CD4-positive, alpha-beta T cell treated with Interleukin-1 beta for 1 hour (primary cell): ENCODE measurements at regions not wholly inside any gene's neighbourhood (a gene's known extent, or its start where the extent isn't known, plus 50 kb on each side); places are given as distances from the start of the nearest gene placed in this dataset.

Experiments used
- DNase-seq, 2 donors: peaks; one replicate each; pipeline ENCODE4 v3.0.0-alpha.2; 2020 to 2022

DNA sequence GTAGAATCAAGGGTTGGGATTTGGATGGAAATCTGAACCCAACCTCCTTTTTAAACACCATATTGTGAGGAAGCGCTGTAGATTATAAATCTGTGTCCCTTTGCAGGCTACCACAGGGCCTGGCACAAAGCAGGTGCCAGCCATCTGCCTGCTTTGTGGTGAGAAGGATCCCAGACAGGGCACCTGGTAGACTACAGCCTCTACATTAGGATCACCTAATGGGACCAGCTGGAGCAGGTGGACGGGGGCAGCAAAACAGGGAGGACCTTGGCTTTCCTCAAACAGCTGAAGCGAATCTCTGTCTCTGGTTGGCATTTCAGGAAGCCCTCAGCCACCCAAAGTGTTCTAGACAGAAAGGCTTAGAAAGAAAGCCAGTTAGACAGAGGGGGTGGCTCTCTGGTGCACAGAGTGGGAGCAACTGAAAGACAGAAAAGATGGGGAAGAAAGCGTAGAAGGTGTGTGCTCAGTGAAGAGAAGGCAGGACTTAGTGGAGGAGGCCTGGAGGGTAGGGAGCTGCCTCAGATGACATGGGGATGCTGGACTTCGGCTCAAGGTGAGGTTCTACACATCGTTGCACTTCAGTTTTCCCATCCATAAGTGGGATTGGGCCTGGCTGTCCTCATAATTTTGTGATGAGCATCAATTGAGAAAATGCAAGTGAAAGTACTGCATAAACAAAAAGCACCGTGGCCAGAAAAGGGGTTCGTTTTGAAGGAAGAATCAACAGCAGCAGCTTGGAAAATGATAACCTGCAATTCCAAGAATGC is 350.8 kb downstream of the CYRIA start:
- DNase-seq: no peak

- DNase-seq: no peak
These were observed 351.6 kb downstream of the CYRIA start for GRCh38 chr2:16314001-16314400.

DNA sequence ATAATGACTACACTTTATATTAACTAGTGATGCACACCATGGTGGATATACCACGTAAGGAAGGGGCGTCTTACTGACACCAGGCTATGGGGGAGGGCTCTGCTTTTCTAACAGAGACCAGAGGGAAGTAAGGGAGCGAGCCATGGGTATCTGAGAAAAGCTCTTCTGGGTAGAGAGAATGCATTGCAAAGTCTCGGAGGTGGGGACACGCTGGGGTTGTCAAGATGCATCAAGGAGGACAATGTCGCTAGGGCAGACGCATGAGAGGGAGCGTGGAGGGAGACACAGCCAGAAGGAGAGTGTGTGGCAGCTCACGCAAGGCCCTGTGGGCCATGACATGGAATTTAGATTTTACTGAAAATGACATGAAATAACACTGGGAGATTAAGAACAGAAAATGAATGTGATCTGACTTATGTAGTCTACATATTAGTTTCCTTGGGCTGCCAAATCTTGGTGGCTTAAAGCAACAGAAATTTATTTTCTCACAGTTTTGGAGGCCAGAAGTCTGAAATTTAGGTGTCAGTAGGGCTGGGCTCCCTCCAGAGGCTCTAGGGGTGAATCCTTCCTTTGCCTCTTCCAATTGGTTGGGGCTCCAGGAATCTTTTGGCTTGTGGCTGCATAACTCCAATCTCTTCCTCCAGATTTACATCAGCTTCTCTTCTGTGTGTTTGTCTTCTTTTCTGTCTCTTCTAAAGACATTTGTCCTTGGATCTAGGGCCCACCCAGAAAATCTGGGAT is 352.2 kb downstream of the CYRIA start:
- no peak for DNase-seq

DNA sequence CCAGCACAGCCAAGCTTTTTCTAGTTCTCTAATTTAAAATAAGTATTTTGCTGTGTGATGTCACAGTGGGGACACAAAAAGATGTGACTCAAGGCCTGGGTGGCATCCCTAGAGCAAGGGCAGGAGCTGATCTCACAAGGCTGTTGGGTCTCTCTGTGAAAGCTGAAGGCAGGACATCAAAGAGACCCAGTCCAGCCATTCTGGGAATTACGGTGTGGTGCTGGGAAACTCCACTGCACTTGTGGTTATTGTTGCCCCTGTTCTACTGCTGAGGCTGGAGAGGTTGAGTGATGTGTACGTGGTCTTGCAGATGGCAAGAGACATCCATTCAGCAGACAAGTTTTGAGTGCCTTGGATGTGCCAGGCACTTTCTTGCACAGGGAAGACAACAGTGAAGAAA is 352.9 kb downstream of the CYRIA start:
- no peak for DNase-seq

- DNase-seq: no peak
These were observed 353.9 kb downstream of the CYRIA start for GRCh38 chr2:16311521-16312440.

DNA sequence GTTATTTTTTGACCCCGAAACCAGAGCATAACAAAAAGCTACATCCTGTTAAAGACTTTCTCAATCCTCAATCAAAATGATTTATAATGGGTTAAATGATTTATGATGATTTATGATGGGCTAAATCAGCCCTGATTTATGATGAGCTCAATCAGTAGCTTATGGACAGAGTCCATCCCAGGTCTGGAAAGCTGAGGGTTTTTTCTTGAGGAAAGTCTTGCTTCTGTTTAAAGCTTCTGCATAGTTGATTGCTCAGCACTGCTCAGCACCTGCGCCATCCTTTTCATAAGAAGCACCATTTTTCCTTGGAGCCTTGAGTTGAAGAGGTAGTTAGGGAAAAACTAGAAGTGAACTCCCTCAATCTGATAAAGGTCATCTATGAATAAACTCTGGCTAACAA is 356.8 kb downstream of the CYRIA start:
- no peak for DNase-seq

GRCh38 chr2:16304876-16305590 is 360.6 kb downstream of the CYRIA start:
- no peak for DNase-seq

DNA sequence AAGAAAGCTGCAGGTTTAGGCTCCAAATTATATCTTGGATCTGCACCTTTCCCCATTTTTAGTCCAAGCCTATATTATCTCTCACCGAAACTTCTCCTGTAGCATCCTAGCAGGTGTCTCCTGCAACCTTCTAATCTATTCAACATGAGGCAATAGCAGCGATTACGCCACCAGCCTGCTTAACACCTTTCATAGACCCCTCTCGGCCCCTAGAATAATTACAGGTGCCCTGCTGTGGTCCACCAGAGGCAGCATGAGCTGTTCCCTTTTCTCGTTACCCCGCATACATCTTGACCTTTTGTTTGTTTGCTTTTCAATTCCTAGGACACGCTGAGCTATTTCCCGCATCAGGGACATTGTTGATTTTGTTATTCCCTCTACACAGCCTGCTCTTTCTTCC is 361.9 kb downstream of the CYRIA start:
- no peak for DNase-seq

DNA sequence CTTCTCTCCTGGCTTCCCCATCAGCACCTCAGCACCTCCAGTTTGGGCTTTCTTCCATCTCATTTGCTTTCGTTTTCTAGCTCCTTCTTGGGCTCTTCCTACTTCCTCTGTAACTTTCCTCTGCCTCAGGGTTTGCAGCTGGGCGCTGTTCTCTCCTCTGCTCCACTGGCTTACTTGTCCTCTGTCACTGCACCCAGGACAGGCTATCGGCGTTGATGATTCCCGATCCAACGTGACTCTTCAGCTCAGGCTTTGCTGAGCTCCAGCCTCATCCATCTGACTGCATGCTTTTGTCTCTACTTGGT is 362.4 kb downstream of the CYRIA start:
- DNase-seq: no peak

DNA sequence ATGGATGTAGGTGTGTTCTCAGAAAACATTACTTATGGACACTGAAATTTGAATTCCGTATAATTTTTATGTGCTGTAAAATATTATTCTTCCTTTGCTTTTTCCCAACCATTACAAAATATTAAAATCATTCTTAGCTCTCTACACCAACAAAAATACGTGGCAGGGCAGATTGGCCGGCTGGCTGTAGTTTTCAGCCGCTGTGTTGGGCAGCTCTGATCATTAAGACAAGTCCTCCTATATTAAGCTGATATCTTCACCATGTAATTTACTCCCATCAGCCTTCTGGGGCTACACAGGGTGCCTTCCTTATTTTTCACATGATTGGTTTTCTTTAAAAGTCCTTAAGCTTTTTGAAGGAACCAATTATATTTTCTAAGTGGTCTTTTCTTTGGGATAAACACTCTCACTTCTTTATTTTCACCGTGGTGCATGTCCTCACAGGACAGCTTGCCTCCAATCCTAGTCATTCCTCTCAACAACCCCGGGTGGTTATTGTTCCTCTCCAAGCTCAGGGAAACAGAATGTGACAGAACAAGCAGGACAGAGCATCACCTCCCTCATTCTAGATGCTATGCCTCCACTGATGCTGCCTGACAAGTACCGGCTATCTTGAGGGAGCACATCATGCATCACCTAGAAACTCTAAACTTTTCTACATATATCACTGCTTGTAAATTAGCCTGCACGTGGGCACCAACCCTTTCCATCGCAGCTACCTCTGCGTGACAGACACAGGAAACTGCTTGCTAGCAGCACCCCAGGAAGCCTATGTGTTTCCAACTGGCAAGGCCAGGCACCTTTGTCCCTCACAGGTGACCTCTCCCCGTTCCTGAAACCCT is 362.3 kb downstream of the MYCN start:
- DNase-seq: no peak

- no peak for DNase-seq
These were observed 361.6 kb downstream of the MYCN start for GRCh38 chr2:16301961-16302360.

GRCh38 chr2:16298866-16299265 is 358.5 kb downstream of the MYCN start:
- no peak for DNase-seq

GRCh38 chr2:16296331-16297250 is 356.2 kb downstream of the MYCN start:
- no peak for DNase-seq

- DNase-seq: no peak
These were observed 355.6 kb downstream of the MYCN start for GRCh38 chr2:16296038-16296290.

DNA sequence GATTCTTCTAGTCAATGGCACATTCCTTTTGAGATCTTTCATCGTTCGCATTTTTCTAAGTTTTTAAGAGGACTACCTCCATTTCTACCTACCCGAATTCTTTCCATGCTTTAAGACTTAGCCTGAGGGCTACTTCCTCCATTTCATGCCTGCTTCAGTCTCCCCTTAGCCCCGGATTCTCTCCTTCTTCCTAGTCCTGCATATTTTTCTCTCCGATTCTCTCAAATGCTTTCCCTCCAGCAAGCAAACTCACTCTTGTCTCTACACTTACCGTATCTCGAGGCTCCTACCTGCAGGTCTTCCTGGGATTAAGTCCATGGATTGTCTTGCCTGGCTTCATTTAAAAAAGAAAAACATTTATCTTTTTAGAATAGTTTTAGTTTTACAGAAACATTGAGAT is 354.4 kb downstream of the MYCN start:
- DNase-seq: no peak

DNA sequence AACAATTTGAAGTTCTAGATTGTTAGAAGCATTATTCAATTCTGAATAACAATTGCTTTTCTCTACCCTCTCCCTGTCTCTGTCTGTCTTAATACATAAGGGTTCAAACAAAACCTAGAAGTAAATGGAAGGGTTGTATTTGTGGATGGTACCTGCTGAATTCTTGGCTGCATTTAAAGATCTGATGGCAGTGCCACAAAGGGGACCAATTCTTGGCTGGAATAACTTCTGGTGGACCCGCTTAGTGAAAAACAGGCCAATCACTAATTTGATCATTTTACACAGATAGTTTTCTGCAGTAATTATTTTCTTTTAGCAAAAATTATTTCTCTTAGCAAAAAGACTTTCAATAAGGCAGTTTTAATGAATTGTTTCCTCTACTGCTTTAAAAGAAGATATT is 353.5 kb downstream of the MYCN start:
- no peak for DNase-seq

GRCh38 chr2:16293398-16293797 is 353.0 kb downstream of the MYCN start:
- no peak for DNase-seq

DNA sequence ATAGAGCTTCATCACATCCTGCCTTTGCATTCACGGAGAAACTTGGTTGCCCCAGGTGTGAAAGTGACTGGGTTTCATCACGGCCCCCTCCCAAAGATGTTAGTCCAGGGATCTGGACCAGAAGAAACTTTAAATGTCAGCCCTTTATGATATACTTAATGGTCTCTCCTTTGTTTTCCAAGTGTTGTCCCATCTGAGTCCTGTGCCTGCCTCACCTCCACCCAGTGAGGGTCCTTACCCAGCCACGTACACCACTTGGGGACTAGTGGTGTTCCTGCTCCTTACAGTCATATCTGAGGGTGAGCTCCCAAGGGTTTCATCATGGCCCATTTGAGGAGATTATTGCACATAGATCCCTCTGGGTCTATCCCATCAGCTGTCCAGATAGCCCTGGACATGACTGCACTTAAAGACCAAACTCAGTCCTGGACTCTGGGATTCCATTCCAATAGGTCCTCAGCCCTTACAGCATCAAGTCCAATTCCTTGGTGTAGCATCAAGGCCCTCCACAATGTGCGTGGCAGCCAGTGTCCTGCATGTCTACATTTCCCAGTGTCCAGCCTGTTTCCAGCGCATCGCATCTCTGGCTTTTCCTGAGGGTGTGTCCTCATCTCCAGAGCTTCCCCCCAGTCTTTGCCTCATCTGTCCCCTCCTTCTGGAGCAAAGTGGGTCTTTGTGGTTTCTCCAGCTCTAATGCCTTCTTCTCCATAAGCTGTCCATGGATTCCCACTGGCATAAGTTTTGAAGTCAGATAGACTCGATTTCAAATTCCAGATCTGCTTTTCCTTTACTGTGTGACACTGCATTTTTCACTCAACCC is 351.6 kb downstream of the MYCN start:
- no peak for DNase-seq

DNA sequence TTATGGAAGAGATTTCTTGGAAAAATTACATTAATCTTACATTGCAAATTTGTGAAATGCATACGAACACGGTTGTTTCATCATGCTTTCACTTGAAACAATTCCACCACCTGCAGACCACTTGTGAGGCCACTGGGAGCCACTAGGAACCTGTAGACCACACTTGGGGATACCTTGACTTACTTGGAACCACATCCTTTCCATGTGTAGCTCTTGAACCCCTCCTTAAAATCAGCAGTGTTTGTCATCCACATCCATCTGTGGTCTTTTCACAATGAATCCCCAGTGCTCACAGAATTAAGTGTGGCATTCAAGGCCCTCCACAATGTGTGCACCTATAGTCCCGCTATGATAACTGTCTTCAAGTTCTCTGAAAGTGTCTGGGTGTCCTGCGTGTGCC is 350.9 kb downstream of the MYCN start:
- no peak for DNase-seq

DNA sequence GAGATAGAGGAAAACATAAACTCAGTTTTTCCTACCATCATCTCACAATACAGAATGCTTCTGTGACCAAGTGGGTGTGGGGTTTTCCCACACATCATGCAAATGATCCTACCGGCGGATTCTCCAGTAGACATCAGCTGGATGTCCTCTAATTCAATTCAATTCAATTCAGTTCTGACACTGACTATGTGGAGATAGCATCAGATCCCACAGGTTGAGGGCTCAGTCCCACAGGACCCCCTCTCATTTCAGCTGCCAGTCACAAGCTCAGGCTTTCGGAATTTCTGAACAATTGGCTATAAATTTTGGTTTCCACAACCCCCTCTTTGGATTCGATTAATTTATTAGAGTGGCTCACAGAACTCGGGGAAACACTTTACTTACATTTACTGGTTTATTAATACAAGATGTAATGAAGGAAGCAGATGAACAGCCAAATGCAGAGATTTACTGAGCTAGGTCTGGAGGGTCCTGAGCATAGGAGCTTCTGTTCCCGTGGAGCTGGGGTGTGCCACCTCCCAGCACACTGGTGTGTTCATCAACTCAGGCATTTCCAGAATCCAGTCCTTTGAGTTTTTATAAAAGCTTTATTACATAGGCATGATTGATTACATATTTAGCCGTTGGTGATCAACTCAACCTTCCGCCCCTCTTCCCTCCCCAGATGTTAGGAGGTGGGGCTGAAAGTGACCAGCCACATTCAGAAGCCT is 350.1 kb downstream of the MYCN start:
- no peak for DNase-seq
